ENCODE measurements at regions not wholly inside any gene's neighbourhood (a gene's known extent, or its start where the extent isn't known, plus 50 kb on each side); places are given as distances from the start of the nearest gene placed in this dataset.

- Histone ChIP-seq H3K4me3 (ENCODE audit: insufficient read depth, low read depth, low read length) (no peak overlapping the region), H3K4me1 (ENCODE audit: control insufficient read depth, insufficient read depth, low read length) (no peaks in the 10 kb centered on the region), H3K36me3 (ENCODE audit: control insufficient read depth, insufficient read depth, low read length) (no peaks in the 10 kb centered on the region), H3K27me3 (ENCODE audit: control insufficient read depth, insufficient read depth, low read length, poor library complexity, severe bottlenecking) (no peaks in the 10 kb centered on the region), H3K27ac (ENCODE audit: insufficient read depth, low read depth, low read length, poor library complexity, severe bottlenecking) (no peak overlapping the region), H3K9me3 (ENCODE audit: control insufficient read depth, low read length) (no peaks in the 10 kb centered on the region)
- 100% methylated on average over 1 of the region's 3 CpGs; no CpG with 5 or more reads in 1 of the 2 experiments for WGBS, 2 experiments
Observed at GRCh38 chr14:38089123-38089522, 118.6 kb upstream of the SSTR1 start.

- WGBS, 2 experiments = 90 to 92% methylated on average over 3 of the region's 3 CpGs
- Histone ChIP-seq H3K9me3 (ENCODE audit: control insufficient read depth, low read length) (no peaks in the 10 kb centered on the region), H3K27me3 (ENCODE audit: control insufficient read depth, insufficient read depth, low read length, poor library complexity, severe bottlenecking) (no peaks in the 10 kb centered on the region)
Observed at GRCh38 chr14:38090506-38090905, 117.2 kb upstream of the SSTR1 start.

GRCh38 chr14:38098074-38098836 is 109.4 kb upstream of the SSTR1 start:
- Histone ChIP-seq H3K4me1 (ENCODE audit: control insufficient read depth, insufficient read depth, low read length) (no peaks in the 10 kb centered on the region), H3K9me3 (ENCODE audit: control insufficient read depth, low read length) (no peaks in the 10 kb centered on the region), H3K36me3 (ENCODE audit: control insufficient read depth, insufficient read depth, low read length) (no peaks in the 10 kb centered on the region), H3K4me3 (ENCODE audit: insufficient read depth, low read depth, low read length) (no peak overlapping the region), H3K27ac (ENCODE audit: insufficient read depth, low read depth, low read length, poor library complexity, severe bottlenecking) (no peak overlapping the region), H3K27me3 (ENCODE audit: control insufficient read depth, insufficient read depth, low read length, poor library complexity, severe bottlenecking) (no peaks in the 10 kb centered on the region)
- 95 to 96% methylated on average over 3 to 4 of the region's 4 CpGs for WGBS, 2 experiments

More at GRCh38 chr14:38090506-38090905, 117.2 kb upstream of the SSTR1 start:
- Histone ChIP-seq H3K4me1 (ENCODE audit: control insufficient read depth, insufficient read depth, low read length) (no peaks in the 10 kb centered on the region), H3K27ac (ENCODE audit: insufficient read depth, low read depth, low read length, poor library complexity, severe bottlenecking) (no peak overlapping the region), H3K4me3 (ENCODE audit: insufficient read depth, low read depth, low read length) (no peak overlapping the region), H3K36me3 (ENCODE audit: control insufficient read depth, insufficient read depth, low read length) (no peaks in the 10 kb centered on the region)

GRCh38 chr14:38101679-38102078 is 106.0 kb upstream of the SSTR1 start:
- Histone ChIP-seq H3K27ac (ENCODE audit: insufficient read depth, low read depth, low read length, poor library complexity, severe bottlenecking) (no peak overlapping the region), H3K4me3 (ENCODE audit: insufficient read depth, low read depth, low read length) (no peak overlapping the region), H3K4me1 (ENCODE audit: control insufficient read depth, insufficient read depth, low read length) (no peaks in the 10 kb centered on the region), H3K36me3 (ENCODE audit: control insufficient read depth, insufficient read depth, low read length) (no peaks in the 10 kb centered on the region), H3K27me3 (ENCODE audit: control insufficient read depth, insufficient read depth, low read length, poor library complexity, severe bottlenecking) (no peaks in the 10 kb centered on the region), H3K9me3 (ENCODE audit: control insufficient read depth, low read length) (no peaks in the 10 kb centered on the region)
- 89 to 94% methylated on average over 1 of the region's 1 CpG for WGBS, 2 experiments

GRCh38 chr14:38103542-38104225 is 104.0 kb upstream of the SSTR1 start:
- Histone ChIP-seq H3K4me1 (ENCODE audit: control insufficient read depth, insufficient read depth, low read length) (no peaks in the 10 kb centered on the region), H3K27ac (ENCODE audit: insufficient read depth, low read depth, low read length, poor library complexity, severe bottlenecking) (no peak overlapping the region), H3K36me3 (ENCODE audit: control insufficient read depth, insufficient read depth, low read length) (no peaks in the 10 kb centered on the region), H3K4me3 (ENCODE audit: insufficient read depth, low read depth, low read length) (no peak overlapping the region), H3K9me3 (ENCODE audit: control insufficient read depth, low read length) (no peaks in the 10 kb centered on the region), H3K27me3 (ENCODE audit: control insufficient read depth, insufficient read depth, low read length, poor library complexity, severe bottlenecking) (no peaks in the 10 kb centered on the region)
- 90 to 92% methylated on average over 6 of the region's 6 CpGs for WGBS, 2 experiments

- no peaks in the 10 kb centered on the region for H3K36me3 ChIP-seq (ENCODE audit: control insufficient read depth, insufficient read depth, low read length)
- 96 to 97% methylated on average over 9 of the region's 9 CpGs for WGBS, 2 experiments
- no peak overlapping the region for H3K4me3 ChIP-seq (ENCODE audit: insufficient read depth, low read depth, low read length)
- H3K27ac ChIP-seq (ENCODE audit: insufficient read depth, low read depth, low read length, poor library complexity, severe bottlenecking) = no peak overlapping the region
- no peaks in the 10 kb centered on the region for H3K27me3 ChIP-seq (ENCODE audit: control insufficient read depth, insufficient read depth, low read length, poor library complexity, severe bottlenecking)
- no peaks in the 10 kb centered on the region for H3K4me1 ChIP-seq (ENCODE audit: control insufficient read depth, insufficient read depth, low read length)
- H3K9me3 ChIP-seq (ENCODE audit: control insufficient read depth, low read length) = no peaks in the 10 kb centered on the region
Observed at GRCh38 chr14:38105106-38105702, 102.5 kb upstream of the SSTR1 start.

GRCh38 chr14:38107216-38107631 is 100.5 kb upstream of the SSTR1 start:
- 98 to 100% methylated on average over 2 of the region's 2 CpGs for WGBS, 2 experiments
- H3K36me3 ChIP-seq (ENCODE audit: control insufficient read depth, insufficient read depth, low read length) = no peaks in the 10 kb centered on the region
- no peaks in the 10 kb centered on the region for H3K4me1 ChIP-seq (ENCODE audit: control insufficient read depth, insufficient read depth, low read length)

GRCh38 chr14:38108681-38109080 is 99.0 kb upstream of the SSTR1 start:
- no peak overlapping the region for H3K27ac ChIP-seq (ENCODE audit: insufficient read depth, low read depth, low read length, poor library complexity, severe bottlenecking)
- no peaks in the 10 kb centered on the region for H3K27me3 ChIP-seq (ENCODE audit: control insufficient read depth, insufficient read depth, low read length, poor library complexity, severe bottlenecking)
- H3K4me1 ChIP-seq (ENCODE audit: control insufficient read depth, insufficient read depth, low read length) = no peaks in the 10 kb centered on the region
- no peaks in the 10 kb centered on the region for H3K36me3 ChIP-seq (ENCODE audit: control insufficient read depth, insufficient read depth, low read length)
- no peaks in the 10 kb centered on the region for H3K9me3 ChIP-seq (ENCODE audit: control insufficient read depth, low read length)
- WGBS, 2 experiments = 92 to 94% methylated on average over 2 of the region's 2 CpGs
- no peak overlapping the region for H3K4me3 ChIP-seq (ENCODE audit: insufficient read depth, low read depth, low read length)

More at GRCh38 chr14:38107216-38107631, 100.5 kb upstream of the SSTR1 start:
- Histone ChIP-seq H3K27ac (ENCODE audit: insufficient read depth, low read depth, low read length, poor library complexity, severe bottlenecking) (no peak overlapping the region), H3K4me3 (ENCODE audit: insufficient read depth, low read depth, low read length) (no peak overlapping the region), H3K27me3 (ENCODE audit: control insufficient read depth, insufficient read depth, low read length, poor library complexity, severe bottlenecking) (no peaks in the 10 kb centered on the region), H3K9me3 (ENCODE audit: control insufficient read depth, low read length) (no peaks in the 10 kb centered on the region)

- H3K4me3 ChIP-seq (ENCODE audit: insufficient read depth, low read depth, low read length) = no peak overlapping the region
Observed at GRCh38 chr14:38110258-38110657, 97.4 kb upstream of the SSTR1 start.

GRCh38 chr14:38111046-38111445 is 96.7 kb upstream of the SSTR1 start:
- no peak overlapping the region for H3K4me3 ChIP-seq (ENCODE audit: insufficient read depth, low read depth, low read length)
- no peaks in the 10 kb centered on the region for H3K4me1 ChIP-seq (ENCODE audit: control insufficient read depth, insufficient read depth, low read length)
- 100% methylated on average over 1 of the region's 2 CpGs for WGBS, 2 experiments

More at GRCh38 chr14:38110258-38110657, 97.4 kb upstream of the SSTR1 start:
- H3K9me3 ChIP-seq (ENCODE audit: control insufficient read depth, low read length) = no peaks in the 10 kb centered on the region
- no peaks in the 10 kb centered on the region for H3K36me3 ChIP-seq (ENCODE audit: control insufficient read depth, insufficient read depth, low read length)
- H3K27me3 ChIP-seq (ENCODE audit: control insufficient read depth, insufficient read depth, low read length, poor library complexity, severe bottlenecking) = no peaks in the 10 kb centered on the region
- H3K4me1 ChIP-seq (ENCODE audit: control insufficient read depth, insufficient read depth, low read length) = no peaks in the 10 kb centered on the region
- H3K27ac ChIP-seq (ENCODE audit: insufficient read depth, low read depth, low read length, poor library complexity, severe bottlenecking) = no peak overlapping the region
- WGBS, 2 experiments = 87 to 90% methylated on average over 1 of the region's 1 CpG

More at GRCh38 chr14:38111046-38111445, 96.7 kb upstream of the SSTR1 start:
- H3K27ac ChIP-seq (ENCODE audit: insufficient read depth, low read depth, low read length, poor library complexity, severe bottlenecking) = no peak overlapping the region
- H3K36me3 ChIP-seq (ENCODE audit: control insufficient read depth, insufficient read depth, low read length) = no peaks in the 10 kb centered on the region
- H3K27me3 ChIP-seq (ENCODE audit: control insufficient read depth, insufficient read depth, low read length, poor library complexity, severe bottlenecking) = no peaks in the 10 kb centered on the region
- H3K9me3 ChIP-seq (ENCODE audit: control insufficient read depth, low read length) = no peaks in the 10 kb centered on the region
